HG03469 (cell line): ENCODE measurements at regions not wholly inside any gene's neighbourhood (a gene's known extent, or its start where the extent isn't known, plus 50 kb on each side); places are given as distances from the start of the nearest gene placed in this dataset.

Experiments used
- ATAC-seq: cut with Tn5 transposase; IDR thresholded peaks from one replicate; pipeline ENCODE4 v1.9.1; 2021; ENCODE audit warnings: mild to moderate bottlenecking, moderate library complexity, moderate number of reproducible peaks; ENCODE audit not compliant: unreplicated experiment

DNA sequence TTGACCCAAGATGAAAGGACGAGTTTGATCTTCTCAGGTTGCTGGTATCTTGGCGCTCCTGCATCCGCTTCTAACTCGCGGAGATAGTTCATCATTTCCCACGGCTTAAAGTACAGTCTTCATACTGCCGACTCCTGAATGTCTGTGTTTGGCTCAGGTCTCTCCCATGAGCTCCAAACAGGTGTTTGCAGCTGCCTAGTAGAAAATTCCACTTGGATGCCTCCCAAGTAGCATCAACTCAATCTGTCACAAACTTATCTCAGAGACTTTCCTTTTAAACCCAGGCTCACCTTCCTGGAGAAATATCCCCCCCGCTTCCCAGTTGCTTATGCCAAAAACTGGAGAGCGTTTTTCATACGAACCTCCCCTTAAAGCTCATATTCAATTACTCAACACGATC is 986.5 kb downstream of the TBC1D22A start:
- ATAC-seq, result no peak

DNA sequence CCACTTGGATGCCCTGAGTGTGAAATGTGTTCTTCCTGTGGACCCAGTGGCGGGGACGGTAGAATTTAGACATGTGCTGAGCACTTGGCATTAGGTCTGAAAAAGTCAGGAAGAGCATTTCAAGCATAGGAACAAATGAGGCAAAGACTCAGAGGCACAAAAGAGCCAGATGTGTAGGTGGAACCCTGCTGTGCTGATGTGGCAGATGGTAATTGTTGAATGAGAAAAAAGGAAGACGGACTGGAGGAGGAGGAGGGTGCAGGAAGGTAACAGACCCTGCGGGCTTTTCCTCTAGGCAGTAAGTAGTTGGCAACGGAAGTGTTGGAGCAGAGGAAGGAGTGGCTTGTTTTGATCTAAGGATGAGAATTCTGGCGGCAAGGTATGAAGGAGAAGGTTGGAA is 985.8 kb downstream of the TBC1D22A start:
- ATAC-seq, result no peak

DNA sequence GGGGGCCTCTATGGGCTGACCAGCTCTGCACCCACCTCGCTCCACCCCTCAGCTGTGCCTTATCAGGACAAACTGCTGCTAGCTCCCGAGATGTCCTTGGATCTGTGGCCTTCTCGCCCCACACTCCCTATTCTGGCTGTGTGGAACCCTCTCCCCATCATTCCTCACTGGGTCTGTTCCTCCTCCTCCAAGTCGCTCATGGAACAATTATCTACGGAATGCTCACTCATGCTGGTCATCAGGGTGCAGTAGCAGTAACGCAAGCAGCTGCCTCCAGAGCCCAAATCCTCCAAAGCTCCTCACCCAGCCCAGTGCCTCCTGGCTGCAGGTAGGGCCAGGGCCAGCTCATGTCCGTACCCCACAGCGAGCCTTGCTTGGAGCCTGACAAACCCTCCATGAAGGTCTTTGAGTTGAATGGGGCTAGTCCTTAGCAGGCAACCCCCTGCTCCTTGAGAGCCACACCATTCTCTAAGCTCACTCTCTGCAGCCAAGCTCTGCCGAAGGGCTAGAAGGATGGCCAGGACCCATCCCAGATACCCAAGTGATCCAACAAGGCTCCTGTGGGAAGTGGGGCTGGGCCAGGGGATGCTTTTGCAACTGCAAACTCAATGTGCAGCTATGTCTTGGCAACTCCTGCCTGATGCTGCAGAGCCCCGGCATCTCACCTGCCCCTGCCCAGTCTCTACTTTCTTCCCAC is 977.8 kb downstream of the TBC1D22A start:
- no peak for ATAC-seq

DNA sequence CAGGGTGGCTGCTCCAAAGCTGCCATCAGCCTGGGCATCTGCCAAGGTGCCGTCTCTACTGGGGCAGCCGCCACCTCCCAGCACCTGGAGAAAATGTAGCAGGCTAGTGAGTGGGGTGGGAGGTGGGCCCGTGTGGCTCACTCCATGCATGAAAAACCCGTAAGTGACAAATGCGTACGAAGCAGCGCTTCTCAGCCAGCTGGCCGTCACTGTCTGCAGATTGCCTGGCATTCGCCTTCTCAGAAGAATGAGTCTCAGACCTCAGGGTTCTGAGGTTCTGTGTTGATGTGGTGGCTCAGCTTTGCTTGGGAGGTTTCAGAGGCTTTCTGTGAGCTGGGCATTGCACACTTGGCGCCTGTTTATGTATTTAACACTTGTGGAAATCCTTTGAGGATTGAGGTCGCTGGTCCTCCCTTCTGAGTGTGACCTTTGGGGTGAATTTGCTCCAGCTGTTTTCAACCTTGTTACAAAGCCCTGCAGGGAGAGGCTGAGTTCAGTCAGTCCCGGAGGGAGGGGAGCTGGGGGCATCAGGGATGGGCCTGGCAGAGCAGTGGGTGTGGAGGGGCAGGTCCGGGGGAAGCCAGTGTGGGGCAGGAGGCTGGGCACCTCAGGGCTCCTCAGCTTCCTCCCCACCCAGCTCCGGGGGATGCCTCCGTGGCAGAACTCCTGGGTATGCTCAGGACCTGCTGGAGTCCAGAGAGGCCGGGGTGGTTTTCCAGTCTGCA is 977.0 kb downstream of the TBC1D22A start:
- no peak for ATAC-seq

DNA sequence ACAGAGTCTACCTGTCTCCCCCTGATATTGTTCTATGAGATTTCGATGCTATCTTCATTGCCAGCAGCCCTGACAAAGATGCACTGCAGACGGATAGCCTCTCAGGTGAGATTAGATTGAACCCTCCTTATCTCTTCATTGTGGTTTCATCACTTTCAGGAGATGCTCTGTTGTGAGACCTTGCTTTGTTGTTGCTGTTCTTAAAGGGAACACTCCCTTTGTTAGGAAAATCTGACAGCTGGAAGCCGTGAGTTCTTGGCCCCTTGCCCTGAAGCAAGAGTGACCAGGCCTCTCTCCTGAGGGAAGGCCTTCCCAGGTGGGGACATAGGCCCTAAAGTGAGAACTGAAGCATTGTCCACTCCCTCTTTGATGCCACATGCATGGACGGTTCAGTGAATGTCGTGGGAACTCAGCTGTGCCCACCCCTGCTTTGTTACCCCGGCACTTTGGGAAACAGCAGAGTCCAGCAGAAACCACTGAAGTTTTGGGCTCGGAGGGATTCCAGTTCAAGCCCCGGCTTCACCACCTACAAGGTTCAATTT is 976.1 kb downstream of the TBC1D22A start:
- no peak for ATAC-seq

DNA sequence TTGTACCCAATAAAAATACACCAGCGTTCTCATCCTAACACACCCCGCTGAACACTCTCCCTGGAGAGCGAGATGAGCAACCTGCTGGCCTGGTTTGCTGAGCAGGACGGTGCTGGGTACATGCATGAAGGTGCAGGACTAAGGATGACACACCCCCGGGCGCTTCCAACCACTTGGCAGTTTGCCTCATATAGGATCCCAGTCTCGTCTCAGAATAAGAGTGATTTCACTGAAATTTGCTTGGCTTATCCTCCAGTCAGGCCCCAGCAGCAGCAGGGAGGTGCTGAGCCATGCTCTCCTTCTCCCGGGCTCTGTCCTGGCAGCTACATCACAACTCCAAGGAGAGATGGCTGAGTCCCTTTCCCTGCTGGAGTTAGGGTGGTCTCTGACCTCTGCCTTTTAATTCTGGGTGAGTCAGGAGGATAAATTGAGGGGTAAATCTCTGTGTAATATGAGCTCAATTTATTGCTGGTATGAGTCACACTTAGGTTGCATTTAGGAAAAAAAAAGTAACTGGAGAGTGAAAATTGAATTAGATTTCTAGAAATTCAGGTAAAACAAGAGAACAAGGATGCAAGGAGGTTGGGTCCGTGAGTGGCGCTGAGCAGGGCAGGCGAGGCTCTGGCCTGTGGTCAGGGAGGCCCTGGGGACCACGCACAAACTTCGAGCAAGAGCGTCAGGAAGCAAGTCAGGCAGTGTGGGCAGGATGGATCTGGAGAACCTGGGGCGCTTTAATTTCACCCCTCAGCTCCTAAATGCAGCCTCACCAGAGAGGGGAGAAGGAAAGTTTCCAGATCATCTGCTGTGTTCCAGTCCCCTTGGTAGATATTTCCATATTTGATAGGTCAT is 974.0 kb downstream of the TBC1D22A start:
- no peak for ATAC-seq

DNA sequence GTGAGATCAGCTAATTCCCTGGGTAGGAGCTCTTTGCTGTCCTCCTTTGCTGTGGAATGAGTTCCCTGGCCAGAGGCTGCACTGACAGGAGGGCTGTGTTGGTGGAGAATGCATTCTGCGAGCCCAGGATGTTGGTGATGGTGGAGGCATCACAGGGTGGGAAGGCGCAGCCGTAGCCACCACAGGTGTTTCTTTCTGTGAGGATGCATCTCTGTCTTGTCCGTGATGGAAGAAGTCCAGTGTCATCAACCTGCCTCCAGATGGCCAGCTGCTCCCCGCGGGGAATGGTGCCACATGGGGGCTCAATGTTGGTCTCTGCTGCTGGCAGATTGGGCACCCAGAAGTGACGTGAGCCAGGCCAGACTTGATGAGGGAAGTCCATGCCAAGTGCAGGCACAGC is 972.1 kb downstream of the TBC1D22A start:
- no peak for ATAC-seq

DNA sequence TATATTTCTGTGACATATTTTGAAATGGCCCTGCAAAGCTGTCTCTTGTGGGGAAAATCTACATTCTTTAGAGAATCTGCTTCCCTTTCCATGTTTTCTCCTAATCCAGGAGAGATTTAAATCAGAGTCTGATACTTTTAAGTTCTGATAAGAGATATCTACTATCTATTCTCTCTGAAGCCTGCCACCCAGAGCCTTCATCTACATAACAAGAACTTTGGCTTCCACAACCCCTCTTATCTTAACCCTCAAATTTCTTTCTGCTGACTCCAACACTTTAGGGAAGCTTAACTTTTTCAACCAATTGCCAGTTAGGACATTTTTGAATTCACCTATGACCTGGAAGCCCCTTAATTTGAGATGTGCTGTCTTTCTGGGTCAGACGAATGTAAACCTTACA is 965.2 kb downstream of the TBC1D22A start:
- ATAC-seq, result no peak

DNA sequence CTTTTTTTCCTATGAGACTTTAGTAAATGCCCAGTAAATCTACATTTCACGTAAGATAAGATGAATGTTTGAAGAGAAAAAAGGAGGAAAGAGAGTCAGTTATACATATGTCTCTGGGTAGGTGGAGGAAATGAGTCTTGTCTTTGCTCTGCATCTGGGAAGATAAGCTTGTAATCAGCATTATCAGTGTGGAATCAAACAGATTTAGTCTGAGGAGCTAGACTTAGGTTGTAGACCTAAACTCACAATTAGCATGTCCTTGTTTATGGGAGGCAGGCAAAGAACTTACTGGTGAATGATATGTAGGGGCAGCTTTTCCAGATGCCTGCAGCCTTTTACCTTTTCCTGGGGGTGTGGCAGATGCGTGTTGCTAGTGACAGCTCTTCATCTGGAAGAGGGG is 962.3 kb downstream of the TBC1D22A start:
- no peak for ATAC-seq

DNA sequence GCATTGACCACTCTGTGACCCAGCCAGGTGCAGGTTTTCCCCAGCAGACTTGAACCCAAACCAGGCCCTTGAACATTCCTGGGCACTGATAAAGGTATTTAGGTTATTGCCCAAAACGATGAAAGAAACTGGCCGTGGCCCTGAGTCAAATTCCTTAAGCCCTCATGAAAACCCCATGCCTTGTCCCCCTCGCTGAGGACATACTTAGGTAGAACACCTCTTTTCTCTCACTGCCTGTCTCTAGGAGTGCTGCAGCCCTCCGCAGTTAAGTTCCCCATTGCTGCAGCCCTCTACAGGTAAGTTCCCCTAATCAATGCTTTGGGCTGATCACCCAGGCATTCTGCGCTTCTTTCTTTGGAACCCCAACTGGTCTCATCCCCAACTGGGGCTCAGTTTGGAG is 961.6 kb downstream of the TBC1D22A start:
- no peak for ATAC-seq

DNA sequence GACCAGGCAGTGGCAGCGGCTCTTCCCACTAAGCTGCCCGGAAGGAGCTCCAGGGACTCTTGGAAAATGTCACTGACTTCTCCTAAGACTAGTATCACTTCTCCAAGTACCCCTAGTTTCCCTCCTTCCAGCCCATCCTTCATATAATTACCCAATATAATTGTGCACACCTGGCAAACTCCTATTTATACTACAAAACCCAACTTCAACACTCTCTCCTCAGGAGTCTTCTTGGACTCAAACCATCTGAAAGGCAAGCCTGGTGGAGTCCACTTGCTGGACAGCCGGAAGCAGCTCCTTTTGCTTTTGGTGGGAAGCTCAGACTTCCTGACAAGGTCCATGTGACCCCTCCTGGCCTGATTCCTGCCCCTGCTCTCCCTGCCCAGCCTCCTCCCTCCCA is 955.9 kb downstream of the TBC1D22A start:
- no peak for ATAC-seq

DNA sequence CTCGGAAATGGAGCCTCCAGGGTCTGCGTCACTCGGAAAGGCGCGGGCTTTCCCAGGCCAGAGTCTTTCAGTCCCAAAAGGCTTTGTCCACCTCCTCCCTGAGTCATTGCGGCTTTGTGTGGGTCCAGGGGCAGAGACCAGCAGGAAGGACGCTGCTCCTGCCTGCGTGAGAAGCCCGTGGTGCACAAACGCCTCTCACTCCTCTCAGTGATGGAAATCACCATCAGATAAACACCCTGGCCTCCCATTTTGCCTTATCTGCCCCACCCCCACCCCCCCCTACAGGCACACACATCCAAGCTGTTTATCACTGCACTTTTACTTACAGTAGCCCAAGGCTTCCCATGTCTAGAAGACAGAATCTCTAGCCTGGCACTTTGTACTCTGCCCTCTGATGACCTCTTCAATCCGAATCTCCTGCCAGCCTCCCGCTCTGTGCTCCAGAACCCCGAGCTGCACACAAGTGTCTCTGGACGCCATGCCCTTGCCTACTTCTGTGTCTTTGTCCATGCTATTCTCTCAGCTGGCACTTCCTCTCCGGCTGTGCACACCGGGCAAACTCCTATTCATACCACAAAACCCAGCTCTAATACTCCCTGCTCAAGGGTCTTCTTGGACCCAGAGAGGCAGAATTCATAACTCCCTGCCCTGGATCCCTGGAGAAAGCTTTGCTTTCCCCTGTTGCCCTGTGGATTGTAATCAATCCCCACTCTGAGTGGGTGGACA is 954.6 kb downstream of the TBC1D22A start:
- ATAC-seq, result no peak

DNA sequence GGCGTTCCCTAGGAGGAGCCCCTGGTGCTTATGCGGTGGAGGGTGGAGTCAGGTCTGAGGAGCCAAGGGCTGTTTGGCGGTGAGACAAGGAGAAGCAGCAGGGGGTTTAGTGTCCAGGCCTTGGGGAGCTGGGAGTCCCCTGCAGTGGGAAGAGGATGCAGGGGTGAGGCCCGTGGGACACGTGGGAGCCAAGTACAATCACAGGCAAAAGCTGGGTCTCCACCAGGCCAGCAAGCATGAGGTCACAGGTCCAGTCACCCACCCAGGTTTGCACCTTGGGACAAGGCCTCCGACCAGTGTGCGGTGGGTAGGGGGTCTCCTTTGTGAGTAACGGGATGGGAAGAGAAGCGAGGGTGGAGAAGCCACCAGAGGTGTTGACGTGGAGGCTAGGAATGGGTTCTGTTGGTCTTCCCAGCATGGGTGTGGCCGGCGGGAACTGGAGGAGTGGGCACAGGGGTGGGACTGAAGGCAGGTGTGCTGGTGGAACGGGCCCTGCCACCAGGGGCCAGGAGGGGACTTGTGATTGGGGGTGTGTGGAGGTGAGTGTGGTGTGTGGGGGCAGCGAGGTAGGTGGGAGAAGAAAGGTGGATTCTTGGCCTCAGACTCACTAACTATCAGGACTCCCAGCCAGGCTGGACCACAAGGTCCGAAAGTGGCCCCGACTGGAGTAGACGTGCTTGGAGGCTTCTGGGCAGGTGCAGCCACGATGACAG is 953.6 kb downstream of the TBC1D22A start:
- ATAC-seq, result no peak

DNA sequence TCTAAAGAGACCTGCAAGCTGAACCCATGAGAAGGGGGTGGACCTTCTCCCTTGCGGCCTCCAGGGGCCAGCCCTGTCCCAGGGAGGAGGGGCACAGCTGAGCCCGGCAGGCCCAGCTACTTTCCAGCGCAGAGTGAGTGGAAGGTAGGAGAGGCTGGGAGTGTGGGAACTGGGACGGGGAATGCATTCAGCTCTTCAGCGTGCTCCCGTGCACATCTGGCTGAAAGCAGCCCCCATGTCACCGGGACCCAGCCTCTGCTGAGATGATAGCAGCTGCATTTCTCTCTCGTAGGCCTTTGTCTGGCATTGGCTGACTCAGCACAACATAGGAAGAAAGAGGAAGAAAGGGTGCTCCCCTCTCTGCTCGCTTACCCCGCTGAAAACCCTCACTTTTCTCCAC is 951.5 kb downstream of the TBC1D22A start:
- no peak for ATAC-seq

DNA sequence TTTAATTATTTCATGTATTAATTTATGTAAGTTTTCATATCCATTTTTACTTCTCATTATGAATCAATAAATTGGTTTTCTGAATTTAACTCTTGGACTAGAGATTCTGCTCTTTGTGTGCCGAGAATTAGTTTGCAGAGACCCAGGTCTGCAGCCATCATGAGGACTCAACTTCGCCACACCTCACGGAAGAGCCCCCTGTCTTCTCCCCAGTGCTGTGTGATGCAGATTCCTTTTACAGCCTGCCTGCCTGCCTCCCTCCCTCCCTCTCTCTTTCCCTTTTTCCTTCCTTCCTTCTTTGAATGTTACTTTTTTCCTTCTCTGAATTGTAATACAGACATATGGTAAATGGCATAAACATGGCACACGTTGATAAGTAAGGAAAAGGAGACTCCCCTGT is 947.7 kb downstream of the TBC1D22A start:
- ATAC-seq, result no peak

DNA sequence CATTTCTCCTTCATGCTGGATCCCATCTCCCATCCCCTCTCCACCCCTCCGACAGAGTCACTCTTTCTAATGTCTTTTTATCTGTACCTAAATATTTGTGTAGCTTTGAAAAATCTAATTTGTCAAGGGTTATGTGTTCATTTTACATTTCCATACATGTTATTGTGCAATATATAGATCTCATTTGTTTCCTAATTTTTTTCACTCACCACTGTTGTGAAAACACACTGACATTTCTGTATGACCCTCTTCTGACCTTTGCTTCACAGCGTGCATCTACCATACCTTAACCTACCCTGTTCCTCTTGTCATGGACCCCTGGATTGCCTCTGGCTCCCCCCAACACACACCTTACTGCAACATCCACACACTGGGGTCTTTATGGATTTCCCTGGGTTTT is 942.9 kb downstream of the TBC1D22A start:
- no peak for ATAC-seq

DNA sequence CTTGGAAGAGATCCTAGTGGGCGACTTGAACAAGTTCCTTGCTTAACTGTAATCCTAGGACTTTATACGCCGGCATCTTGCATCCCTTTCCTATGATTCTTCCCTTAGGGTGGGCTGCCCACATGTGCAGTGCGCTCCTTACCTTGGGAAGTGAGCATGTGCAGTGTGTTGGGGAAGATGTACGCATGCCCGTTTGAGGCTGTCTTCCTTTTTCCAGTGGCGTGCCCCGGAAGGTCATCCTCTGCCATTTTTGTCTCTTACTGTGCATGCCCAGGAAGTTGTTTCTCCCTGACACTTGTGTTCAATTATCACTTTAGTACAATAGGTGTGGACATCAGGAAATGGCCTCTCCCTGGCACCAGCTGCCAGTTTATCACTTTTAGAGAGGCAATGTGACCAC is 936.5 kb downstream of the TBC1D22A start:
- ATAC-seq, result no peak

DNA sequence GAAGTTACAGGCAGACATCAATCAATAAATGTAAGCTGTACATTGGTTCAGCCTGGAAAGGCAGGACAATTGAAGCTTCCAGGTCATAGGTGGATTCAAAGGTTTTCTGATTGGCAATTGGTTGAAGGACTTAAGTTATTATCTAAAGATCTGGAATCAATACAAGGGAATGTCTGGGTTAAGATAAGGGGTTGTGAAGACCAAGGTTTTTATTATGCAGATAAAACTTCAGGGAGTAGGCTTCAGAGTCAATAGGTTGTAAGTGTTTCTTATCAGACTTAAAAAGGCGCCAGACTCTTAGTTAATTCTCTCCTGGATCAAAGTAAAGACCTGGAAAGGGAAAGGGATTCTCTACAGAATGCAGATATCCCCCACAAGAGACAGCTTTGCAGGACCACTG is 935.4 kb downstream of the TBC1D22A start:
- no peak for ATAC-seq

DNA sequence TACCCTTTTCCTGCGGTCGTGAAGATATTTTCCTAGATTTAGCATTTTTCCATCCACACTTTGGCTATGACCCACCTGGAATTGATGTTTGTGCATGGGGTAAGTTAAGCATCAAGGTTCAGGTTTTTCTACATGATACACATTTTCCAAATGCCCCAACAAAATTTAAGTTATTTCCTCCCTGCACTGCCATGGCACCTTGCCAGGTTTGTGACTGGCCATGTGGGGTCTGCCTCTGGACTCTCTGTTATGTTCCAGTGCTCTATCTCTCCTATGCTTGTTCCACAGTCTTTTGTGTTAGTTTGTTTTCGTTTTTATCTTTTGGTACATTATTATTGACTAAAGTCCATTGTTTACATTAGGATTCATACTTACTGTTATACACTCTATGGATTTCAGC is 934.3 kb downstream of the TBC1D22A start:
- ATAC-seq, result no peak

DNA sequence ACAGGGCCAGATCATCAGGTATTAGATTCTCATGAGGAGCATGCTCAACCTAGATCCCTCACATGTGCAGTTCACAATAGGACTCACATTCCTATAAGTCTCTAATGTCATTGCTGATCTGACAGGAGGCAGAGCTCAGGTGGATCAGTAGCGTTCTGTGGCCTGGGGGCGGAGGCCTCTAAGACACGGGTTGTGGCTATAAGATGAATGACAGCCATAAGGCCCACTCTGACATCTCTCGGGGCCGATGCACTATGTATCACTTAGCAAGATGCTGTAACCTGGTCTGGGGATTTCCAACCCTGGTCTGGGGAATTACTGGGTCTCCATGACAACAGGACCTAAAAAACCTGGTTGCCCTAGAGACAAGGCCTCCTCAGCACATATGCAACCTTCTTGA is 932.7 kb downstream of the TBC1D22A start:
- ATAC-seq, result no peak
